Ishikawa (cell line): ENCODE measurements at regions not wholly inside any gene's neighbourhood (a gene's known extent, or its start where the extent isn't known, plus 50 kb on each side); places are given as distances from the start of the nearest gene placed in this dataset.

Source experiments
- CEBPB ChIP-seq: IDR thresholded peaks from 2 replicates; pipeline ENCODE4 v1.6.1; 2012
- CREB1 ChIP-seq: IDR thresholded peaks from 2 replicates; pipeline ENCODE4 v1.6.1; 2012; ENCODE audit warnings: low read depth
- EGR1 ChIP-seq: IDR thresholded peaks from 2 replicates; pipeline ENCODE4 v1.6.1; 2012
- EP300 ChIP-seq: IDR thresholded peaks from 2 replicates; pipeline ENCODE4 v1.6.1; 2012; ENCODE audit warnings: borderline replicate concordance
- FOXM1 ChIP-seq: IDR thresholded peaks from 2 replicates; pipeline ENCODE4 v1.6.1; 2012; ENCODE audit warnings: low read depth, borderline replicate concordance
- NFIC ChIP-seq: IDR thresholded peaks from 2 replicates; pipeline ENCODE4 v1.6.1; 2012
- RAD21 ChIP-seq: IDR thresholded peaks from 2 replicates; pipeline ENCODE4 v1.6.1; 2012; ENCODE audit warnings: low read depth
- TAF1 ChIP-seq: IDR thresholded peaks from 2 replicates; pipeline ENCODE4 v1.6.1; 2012; ENCODE audit warnings: low read depth, mild to moderate bottlenecking
- TCF12 ChIP-seq: IDR thresholded peaks from 2 replicates; pipeline ENCODE4 v1.6.1; 2012; ENCODE audit warnings: low read depth
- TEAD4 ChIP-seq: IDR thresholded peaks from 2 replicates; pipeline ENCODE4 v1.6.1; 2012
- YY1 ChIP-seq: IDR thresholded peaks from 2 replicates; pipeline ENCODE4 v1.6.1; 2012; ENCODE audit warnings: low read depth
- ZBTB7A ChIP-seq: IDR thresholded peaks from 2 replicates; pipeline ENCODE4 v1.6.1; 2012; ENCODE audit warnings: low read depth
- TF ChIP-seq, protein P1 (sequence below): IDR thresholded peaks from 2 replicates; pipeline ENCODE4 v1.6.1; 2012
- TF ChIP-seq, protein P2 (sequence below): IDR thresholded peaks from 2 replicates; pipeline ENCODE4 v1.6.1; 2012
- TF ChIP-seq, protein P3 (sequence below): IDR thresholded peaks from 2 replicates; pipeline ENCODE4 v1.6.1; 2012; ENCODE audit warnings: low read depth, mild to moderate bottlenecking

DNA sequence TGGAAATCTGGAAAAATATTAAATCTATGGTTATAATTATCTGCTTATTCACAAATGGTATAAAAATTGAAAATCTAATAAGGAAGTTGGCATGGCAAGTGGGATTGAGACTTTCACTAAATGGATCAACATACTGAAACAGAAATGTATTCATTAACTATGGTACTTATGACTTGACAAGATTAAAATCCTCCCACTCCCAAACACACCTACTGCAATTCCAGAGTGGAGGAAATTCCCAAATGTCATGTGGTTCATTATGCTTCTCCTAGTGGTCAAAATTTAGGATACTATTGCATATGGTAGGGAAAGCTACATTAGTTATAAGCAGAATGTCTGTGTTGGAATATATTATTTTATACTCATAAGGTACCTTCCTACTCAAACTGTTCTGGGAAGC lies 265.3 kb upstream of the PRICKLE1 start:
- TF ChIP-seq FOXM1 (no peak), CREB1 (no peak), TEAD4 (no peak), YY1 (no peak), NFIC (no peak), TCF12 (no peak), RAD21 (no peak), EGR1 (no peak), TAF1 (no peak), ZBTB7A (no peak), EP300 (no peak), CEBPB (no peak)
- TF ChIP-seq, protein P1, sequence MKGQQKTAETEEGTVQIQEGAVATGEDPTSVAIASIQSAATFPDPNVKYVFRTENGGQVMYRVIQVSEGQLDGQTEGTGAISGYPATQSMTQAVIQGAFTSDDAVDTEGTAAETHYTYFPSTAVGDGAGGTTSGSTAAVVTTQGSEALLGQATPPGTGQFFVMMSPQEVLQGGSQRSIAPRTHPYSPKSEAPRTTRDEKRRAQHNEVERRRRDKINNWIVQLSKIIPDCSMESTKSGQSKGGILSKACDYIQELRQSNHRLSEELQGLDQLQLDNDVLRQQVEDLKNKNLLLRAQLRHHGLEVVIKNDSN, result no peak
- TF ChIP-seq, protein P2, sequence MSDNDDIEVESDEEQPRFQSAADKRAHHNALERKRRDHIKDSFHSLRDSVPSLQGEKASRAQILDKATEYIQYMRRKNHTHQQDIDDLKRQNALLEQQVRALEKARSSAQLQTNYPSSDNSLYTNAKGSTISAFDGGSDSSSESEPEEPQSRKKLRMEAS, result no peak
- TF ChIP-seq, protein P3, sequence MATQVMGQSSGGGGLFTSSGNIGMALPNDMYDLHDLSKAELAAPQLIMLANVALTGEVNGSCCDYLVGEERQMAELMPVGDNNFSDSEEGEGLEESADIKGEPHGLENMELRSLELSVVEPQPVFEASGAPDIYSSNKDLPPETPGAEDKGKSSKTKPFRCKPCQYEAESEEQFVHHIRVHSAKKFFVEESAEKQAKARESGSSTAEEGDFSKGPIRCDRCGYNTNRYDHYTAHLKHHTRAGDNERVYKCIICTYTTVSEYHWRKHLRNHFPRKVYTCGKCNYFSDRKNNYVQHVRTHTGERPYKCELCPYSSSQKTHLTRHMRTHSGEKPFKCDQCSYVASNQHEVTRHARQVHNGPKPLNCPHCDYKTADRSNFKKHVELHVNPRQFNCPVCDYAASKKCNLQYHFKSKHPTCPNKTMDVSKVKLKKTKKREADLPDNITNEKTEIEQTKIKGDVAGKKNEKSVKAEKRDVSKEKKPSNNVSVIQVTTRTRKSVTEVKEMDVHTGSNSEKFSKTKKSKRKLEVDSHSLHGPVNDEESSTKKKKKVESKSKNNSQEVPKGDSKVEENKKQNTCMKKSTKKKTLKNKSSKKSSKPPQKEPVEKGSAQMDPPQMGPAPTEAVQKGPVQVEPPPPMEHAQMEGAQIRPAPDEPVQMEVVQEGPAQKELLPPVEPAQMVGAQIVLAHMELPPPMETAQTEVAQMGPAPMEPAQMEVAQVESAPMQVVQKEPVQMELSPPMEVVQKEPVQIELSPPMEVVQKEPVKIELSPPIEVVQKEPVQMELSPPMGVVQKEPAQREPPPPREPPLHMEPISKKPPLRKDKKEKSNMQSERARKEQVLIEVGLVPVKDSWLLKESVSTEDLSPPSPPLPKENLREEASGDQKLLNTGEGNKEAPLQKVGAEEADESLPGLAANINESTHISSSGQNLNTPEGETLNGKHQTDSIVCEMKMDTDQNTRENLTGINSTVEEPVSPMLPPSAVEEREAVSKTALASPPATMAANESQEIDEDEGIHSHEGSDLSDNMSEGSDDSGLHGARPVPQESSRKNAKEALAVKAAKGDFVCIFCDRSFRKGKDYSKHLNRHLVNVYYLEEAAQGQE, result no peak

DNA sequence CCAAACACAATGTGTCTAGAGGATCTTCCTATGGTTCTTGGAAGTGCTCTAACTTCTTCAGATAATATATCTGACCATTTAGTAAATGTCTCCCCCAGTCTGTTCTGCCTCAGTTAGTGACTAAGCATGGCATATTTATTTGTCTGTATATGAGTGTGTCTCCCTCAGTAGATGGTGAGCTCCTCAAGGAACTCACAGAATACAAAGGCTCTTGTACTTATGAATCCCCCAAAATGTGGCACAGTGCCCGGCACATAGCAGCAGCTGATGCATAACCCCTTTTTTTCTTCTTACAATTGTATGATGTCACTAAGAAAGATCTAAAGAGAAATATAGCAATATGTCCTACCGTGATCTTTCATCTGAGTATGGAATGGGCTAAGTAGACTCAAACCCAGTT lies 264.7 kb upstream of the PRICKLE1 start:
- no peak for TF ChIP-seq CEBPB
- peak; percentile 35; the same call in 1 of the 2 replicates for TF ChIP-seq NFIC
- no peak for TF ChIP-seq EGR1
- TF ChIP-seq TEAD4, result 0 out of 2 replicates have a peak, but pooled peaks have one; percentile 13
- TF ChIP-seq, protein P1, result no peak

DNA sequence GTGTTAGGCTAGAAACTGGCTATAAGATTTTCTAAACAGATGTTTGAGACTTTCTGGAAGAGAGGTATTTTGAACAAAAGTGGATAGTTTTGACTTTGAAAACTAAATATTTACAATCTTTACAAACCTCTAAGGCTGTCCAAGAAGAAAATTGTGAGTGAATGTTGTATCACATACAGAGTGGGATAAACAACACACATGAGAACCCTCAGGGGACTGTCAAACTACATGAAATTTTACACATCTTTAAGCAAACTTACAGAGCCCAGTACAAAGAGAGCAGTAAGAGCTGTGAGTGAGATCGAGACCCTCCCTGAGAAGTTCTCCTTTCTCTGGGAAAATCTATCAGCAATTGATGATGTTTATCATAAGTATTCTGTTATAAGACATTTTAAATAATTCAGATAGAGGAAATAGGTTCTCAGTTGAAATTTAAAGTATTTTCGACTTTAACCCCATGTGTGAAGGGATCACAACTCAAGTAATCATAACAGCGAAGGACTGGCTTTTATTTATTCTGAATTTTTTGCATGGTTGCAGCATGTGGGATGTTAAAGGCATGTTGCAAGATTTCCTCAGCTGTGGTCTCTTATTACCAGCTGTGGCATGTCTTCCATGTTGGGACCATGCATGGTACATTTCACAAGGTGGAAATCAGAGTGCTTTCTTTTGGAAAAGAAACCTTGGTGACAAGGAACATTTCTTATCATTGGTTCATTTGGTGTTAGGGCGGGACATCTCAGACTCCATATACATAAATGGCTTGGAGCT lies 264.0 kb upstream of the PRICKLE1 start:
- no peak for TF ChIP-seq RAD21

DNA sequence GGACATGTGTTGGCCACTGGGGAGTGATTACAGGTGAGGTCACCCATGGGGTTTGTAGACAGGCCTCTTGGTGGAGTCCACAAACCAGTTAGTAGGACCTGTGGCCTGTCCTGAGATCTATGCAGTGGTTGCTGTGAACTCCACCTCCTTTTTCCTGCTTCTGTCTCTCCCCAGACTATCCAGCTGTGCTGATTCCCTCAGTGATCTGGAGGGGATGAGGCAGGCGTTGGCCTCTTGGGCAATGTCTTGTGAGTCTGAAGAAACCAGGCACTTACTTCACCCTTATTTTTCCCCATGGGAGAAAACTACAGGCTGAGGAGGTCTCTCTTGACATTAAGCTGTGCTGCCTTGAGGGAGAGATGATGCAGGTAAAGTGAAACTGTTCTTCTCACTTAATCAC lies 257.2 kb upstream of the PRICKLE1 start:
- TF ChIP-seq RAD21, result no peak
- TF ChIP-seq, protein P2, result no peak
- TF ChIP-seq, protein P3, result no peak
- TF ChIP-seq, protein P1, result no peak

DNA sequence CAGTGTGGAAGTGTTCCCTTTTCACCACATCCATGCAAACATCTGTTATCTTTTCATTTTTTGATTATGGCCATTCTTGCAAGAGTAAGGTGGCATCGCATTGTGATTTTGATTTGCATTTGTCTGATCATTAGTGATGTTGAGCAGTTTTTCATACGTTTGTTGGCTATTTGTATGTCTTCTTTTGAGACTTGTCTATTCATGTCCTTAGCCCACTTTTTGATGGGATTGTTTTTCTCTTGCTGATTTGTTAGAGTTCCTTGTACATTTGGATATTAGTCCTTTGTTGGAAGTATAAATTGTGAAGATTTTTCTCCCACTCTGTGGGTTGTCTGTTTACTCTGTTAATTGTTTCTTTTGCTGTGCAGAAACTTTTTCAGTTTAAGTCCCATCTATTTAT lies 244.5 kb upstream of the PRICKLE1 start:
- TF ChIP-seq RAD21, result no peak
- TF ChIP-seq YY1, result no peak
- no peak for TF ChIP-seq CREB1
- TF ChIP-seq EGR1, result no peak
- TF ChIP-seq, protein P1, result no peak
- TF ChIP-seq ZBTB7A, result no peak
- TF ChIP-seq TEAD4, result no peak
- no peak for TF ChIP-seq NFIC
- no peak for TF ChIP-seq EP300
- TF ChIP-seq, protein P2, result no peak
- no peak for TF ChIP-seq TCF12
- TF ChIP-seq, protein P3, result no peak
- TF ChIP-seq TAF1, result no peak
- no peak for TF ChIP-seq FOXM1
- no peak for TF ChIP-seq CEBPB
